ENCODE measurements at regions not wholly inside any gene's neighbourhood (a gene's known extent, or its start where the extent isn't known, plus 50 kb on each side); places are given as distances from the start of the nearest gene placed in this dataset.

GRCh38 chr3:194058753-194059152 is 77.2 kb upstream of the HES1 start:
- peak overlapping the region; percentile 40; the same call in 2 of the 3 replicates for H3K4me3 Mint-ChIP-seq
- H3K27me3 ChIP-seq (ENCODE audit: insufficient read depth), result peaks cover 53% of the 10 kb centered on the region
- H3K36me3 ChIP-seq (ENCODE audit: insufficient read depth), result no peaks in the 10 kb centered on the region
- no peaks in the 10 kb centered on the region for H3K9me2 ChIP-seq (ENCODE audit: insufficient read depth)
- DNase-seq (ENCODE audit: low spot score), result no peak
- no peaks in the 10 kb centered on the region for H3K36me3 Mint-ChIP-seq (ENCODE audit: low read depth)
- peak overlapping the region; percentile 37 for H3K4me3 ChIP-seq
- no peak overlapping the region for H2AFZ ChIP-seq
- peaks cover 14% of the 10 kb centered on the region for H3K27me3 Mint-ChIP-seq (ENCODE audit: insufficient read depth, low read depth, poor library complexity)
- H3K27ac Mint-ChIP-seq, result no peak overlapping the region
- H3K9me3 Mint-ChIP-seq, result no peaks in the 10 kb centered on the region
- H3K79me2 ChIP-seq (replicated peaks; ENCODE audit: insufficient read depth), result no peaks in the 10 kb centered on the region
- H4K20me1 ChIP-seq (replicated peaks; ENCODE audit: insufficient read depth), result no peaks in the 10 kb centered on the region
- peaks cover 53% of the 10 kb centered on the region for H3K4me1 Mint-ChIP-seq
- peaks cover 55% of the 10 kb centered on the region for H3K4me1 ChIP-seq (ENCODE audit: insufficient read depth)
- TF ChIP-seq REST (IDR thresholded peaks at IDR 0.05; ENCODE audit: unreplicated experiment), result no peak
- peak; percentile 53; the same call in 1 of the 2 replicates for TF ChIP-seq NANOG (IDR thresholded peaks at IDR 0.05; ENCODE audit: borderline replicate concordance)
- H3K4me2 ChIP-seq, result peak overlapping the region; percentile 68
- ATAC-seq, result no peak
- H3K27ac ChIP-seq (ENCODE audit: low read depth), result peak overlapping the region; percentile 35
- peaks cover 11% of the 10 kb centered on the region for H3F3A ChIP-seq (replicated peaks; ENCODE audit: low read depth)

GRCh38 chr3:194061421-194062030 is 74.4 kb upstream of the HES1 start:
- no peak for ATAC-seq
- DNase-seq (ENCODE audit: low spot score), result no peak
- H3K27me3 ChIP-seq (ENCODE audit: insufficient read depth), result peaks cover 28% of the 10 kb centered on the region
- H3F3A ChIP-seq (replicated peaks; ENCODE audit: low read depth), result peaks cover 11% of the 10 kb centered on the region
- H3K4me3 ChIP-seq, result no peak overlapping the region
- Mint-ChIP-seq H3K4me3 (no peak overlapping the region), H3K27ac (no peak overlapping the region), H3K36me3 (ENCODE audit: low read depth) (no peaks in the 10 kb centered on the region), H3K27me3 (ENCODE audit: insufficient read depth, low read depth, poor library complexity) (peaks cover 11% of the 10 kb centered on the region), H3K4me1 (peaks cover 35% of the 10 kb centered on the region), H3K9me3 (peaks cover 5% of the 10 kb centered on the region; the same call in 2 of the 3 replicates)
- no peaks in the 10 kb centered on the region for H3K36me3 ChIP-seq (ENCODE audit: insufficient read depth)
- no peaks in the 10 kb centered on the region for H4K20me1 ChIP-seq (replicated peaks; ENCODE audit: insufficient read depth)
- no peak overlapping the region for H3K4me2 ChIP-seq
- no peak overlapping the region for H2AFZ ChIP-seq
- no peaks in the 10 kb centered on the region for H3K79me2 ChIP-seq (replicated peaks; ENCODE audit: insufficient read depth)
- no peak overlapping the region for H3K27ac ChIP-seq (ENCODE audit: low read depth)
- TF ChIP-seq REST (IDR thresholded peaks at IDR 0.05; ENCODE audit: unreplicated experiment), result no peak
- no peak for TF ChIP-seq POLR2AphosphoS5 (IDR thresholded peaks at IDR 0.05; ENCODE audit: low read depth)
- TF ChIP-seq CREB1 (CRISPR knock-in tag; IDR thresholded peaks at IDR 0.05; ENCODE audit: low read depth), result no peak
- TF ChIP-seq JUNB (IDR thresholded peaks at IDR 0.05; ENCODE audit: unreplicated experiment), result no peak
- H3K9me2 ChIP-seq (ENCODE audit: insufficient read depth), result no peaks in the 10 kb centered on the region
- H3K4me1 ChIP-seq (ENCODE audit: insufficient read depth), result peaks cover 34% of the 10 kb centered on the region
